ENCODE measurements at regions not wholly inside any gene's neighbourhood (a gene's known extent, or its start where the extent isn't known, plus 50 kb on each side); places are given as distances from the start of the nearest gene placed in this dataset.

DNA sequence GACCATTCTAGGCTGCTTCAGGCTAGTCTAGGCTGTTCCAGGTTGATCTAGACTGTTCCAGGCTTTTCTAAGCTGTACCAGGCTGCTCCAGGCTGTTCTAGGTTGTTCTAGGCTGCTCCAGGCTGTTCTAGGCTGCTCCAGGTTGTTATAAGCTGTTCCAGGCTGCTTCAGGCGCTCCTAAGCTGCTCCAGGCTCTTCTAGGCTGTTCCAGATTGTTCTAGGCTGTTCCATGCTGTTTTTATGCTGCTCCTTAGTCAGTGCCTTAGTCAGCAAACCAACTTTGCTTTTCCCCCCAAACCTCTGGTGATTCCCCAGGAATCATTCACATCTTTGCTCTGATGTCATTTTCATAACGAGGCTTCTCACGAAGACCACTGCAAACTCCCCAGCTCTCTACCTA, 171.4 kb upstream of the GALNT2 start:
- TF ChIP-seq, protein P1, sequence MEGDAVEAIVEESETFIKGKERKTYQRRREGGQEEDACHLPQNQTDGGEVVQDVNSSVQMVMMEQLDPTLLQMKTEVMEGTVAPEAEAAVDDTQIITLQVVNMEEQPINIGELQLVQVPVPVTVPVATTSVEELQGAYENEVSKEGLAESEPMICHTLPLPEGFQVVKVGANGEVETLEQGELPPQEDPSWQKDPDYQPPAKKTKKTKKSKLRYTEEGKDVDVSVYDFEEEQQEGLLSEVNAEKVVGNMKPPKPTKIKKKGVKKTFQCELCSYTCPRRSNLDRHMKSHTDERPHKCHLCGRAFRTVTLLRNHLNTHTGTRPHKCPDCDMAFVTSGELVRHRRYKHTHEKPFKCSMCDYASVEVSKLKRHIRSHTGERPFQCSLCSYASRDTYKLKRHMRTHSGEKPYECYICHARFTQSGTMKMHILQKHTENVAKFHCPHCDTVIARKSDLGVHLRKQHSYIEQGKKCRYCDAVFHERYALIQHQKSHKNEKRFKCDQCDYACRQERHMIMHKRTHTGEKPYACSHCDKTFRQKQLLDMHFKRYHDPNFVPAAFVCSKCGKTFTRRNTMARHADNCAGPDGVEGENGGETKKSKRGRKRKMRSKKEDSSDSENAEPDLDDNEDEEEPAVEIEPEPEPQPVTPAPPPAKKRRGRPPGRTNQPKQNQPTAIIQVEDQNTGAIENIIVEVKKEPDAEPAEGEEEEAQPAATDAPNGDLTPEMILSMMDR (conservative IDR thresholded peaks at IDR 0.05; ENCODE audit: low read depth, low read length), result no peak
- DNase-seq (ENCODE audit: low read depth), result no peak
- H3K4me3 ChIP-seq (ENCODE audit: low read length), result no peak overlapping the region

DNA sequence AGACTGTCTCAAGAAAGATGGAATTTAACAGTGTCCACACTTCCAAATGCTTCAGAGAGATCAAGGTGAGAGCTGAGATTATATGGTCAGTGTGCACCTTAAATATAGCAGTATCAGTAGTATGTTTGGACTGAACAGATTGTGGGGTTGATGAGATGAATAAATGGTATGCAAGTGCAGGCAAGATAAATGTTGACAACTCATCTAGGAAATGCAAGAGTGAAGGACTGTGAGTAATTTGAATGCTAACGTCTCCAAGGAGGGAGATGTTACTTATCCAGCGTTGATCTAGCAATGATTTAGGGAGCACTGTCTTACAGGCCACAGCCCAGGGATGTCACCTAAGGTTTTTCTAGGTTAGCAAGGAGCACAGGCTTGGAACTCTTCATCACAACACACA, 170.7 kb upstream of the GALNT2 start:
- no peak overlapping the region for H3K4me3 ChIP-seq (ENCODE audit: low read length)
- TF ChIP-seq, protein P1 (conservative IDR thresholded peaks at IDR 0.05; ENCODE audit: low read depth, low read length), result no peak
- DNase-seq (ENCODE audit: low read depth), result no peak

DNA sequence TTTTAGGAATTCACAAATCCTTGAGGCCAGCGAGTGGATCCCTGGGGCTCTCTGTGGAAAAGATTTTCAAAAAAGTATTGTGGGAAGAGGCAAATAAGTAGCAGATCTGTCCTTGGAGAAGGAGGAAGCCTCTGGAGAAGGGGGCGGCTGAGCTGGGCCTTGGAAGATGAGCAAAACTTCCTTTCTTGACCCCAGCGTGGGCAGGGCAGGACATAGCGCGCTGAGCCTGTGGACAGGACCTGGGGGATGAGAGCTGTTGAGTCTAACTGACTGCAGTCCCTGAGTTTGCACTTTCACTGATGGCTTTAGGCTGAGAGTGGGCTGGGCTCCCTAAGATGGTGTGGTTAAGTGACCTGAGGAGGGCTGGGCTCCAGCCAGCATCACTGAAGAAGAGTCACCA, 170.2 kb upstream of the GALNT2 start:
- DNase-seq (ENCODE audit: low read depth), result no peak
- TF ChIP-seq, protein P1 (conservative IDR thresholded peaks at IDR 0.05; ENCODE audit: low read depth, low read length), result no peak
- H3K4me3 ChIP-seq (ENCODE audit: low read length), result no peak overlapping the region

DNA sequence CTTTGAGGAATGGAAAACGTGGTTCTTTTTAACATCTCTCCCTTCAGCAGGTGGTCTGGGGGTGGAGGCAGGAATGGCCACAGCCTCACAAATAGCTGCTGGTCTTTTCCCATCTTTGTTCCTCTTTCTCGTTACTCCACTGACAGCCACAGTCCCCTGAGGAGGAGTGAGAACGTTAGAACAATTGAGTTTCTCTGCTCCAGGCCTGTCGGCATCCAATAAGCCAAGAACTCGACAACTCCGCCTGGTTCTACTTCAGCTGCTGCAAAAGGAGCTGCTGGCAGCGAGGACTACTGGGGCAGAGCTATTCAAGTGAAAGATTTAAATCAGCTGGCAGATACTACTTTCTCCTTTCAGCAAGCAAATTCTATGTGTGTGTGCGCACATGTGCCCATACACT, 169.5 kb upstream of the GALNT2 start:
- DNase-seq (ENCODE audit: low read depth), result no peak
- TF ChIP-seq, protein P1 (conservative IDR thresholded peaks at IDR 0.05; ENCODE audit: low read depth, low read length), result no peak
- H3K4me3 ChIP-seq (ENCODE audit: low read length), result no peak overlapping the region

DNA sequence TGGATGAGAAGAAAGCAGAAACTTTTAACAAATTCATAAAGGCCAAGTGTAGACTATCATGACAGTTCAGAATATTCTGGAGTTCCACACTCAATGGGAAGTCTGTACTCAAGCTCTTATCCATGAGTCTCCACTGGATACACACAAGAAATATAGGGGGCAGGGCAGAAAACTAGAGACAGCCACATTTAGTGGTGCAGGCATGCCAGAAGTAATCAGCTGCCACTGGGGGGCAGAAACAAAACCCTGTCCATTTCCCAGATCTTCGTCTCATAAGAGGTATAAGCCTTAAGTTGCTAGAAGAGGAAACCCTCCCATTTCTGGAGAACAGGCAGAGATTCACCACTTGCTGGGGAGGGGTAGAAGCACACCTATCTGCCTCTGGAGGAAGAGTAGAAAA, 166.8 kb upstream of the GALNT2 start:
- TF ChIP-seq, protein P1 (conservative IDR thresholded peaks at IDR 0.05; ENCODE audit: low read depth, low read length), result no peak
- no peak overlapping the region for H3K4me3 ChIP-seq (ENCODE audit: low read length)
- DNase-seq (ENCODE audit: low read depth), result no peak

DNA sequence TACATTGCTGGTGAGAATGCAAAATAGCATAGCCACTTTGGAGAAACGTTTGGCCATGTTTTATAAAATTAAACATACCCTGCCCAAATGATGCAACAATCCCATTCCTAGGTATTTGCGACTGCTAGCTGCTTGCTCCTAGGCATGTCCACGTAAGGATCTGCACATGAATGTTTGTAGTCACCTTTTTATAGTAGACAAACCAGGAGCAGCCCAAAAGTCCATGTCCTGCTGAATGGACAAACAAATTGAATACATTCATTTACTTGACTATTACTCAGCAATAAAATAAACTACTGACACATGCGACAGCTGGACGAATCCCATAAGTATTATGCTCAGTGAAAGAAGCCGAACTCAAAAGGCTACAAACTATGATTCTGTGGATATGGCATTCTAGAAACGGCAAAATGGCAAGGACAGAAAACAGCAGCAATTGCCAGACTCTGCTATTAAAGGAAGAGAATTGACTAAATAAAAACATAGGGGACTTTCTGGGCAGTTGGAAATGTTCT, 161.9 kb upstream of the GALNT2 start:
- no peak for DNase-seq (ENCODE audit: low read depth)
- no peak overlapping the region for H3K4me3 ChIP-seq (ENCODE audit: low read length)
- TF ChIP-seq, protein P1 (conservative IDR thresholded peaks at IDR 0.05; ENCODE audit: low read depth, low read length), result no peak

DNA sequence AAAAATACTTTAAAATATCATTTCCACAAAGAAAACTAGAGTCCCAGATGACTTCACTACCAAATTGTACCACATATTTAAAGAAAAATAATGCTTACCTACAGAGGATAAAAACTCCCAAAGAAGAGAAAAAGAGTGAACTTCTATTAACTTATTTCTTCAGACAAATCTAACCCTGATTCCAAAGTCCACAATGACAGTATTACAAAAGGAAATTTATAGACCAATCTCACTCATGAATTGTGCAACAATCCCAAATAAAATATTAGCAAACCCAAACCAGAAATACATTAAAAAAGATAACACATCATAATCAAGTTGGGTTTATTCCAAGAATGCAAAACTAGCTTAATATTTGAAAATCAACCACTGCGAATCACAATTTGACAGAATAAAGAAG, 161.4 kb upstream of the GALNT2 start:
- no peak for DNase-seq (ENCODE audit: low read depth)
- H3K4me3 ChIP-seq (ENCODE audit: low read length), result no peak overlapping the region
- TF ChIP-seq, protein P1 (conservative IDR thresholded peaks at IDR 0.05; ENCODE audit: low read depth, low read length), result no peak
